ENCODE measurements at regions not wholly inside any gene's neighbourhood (a gene's known extent, or its start where the extent isn't known, plus 50 kb on each side); places are given as distances from the start of the nearest gene placed in this dataset.

DNA sequence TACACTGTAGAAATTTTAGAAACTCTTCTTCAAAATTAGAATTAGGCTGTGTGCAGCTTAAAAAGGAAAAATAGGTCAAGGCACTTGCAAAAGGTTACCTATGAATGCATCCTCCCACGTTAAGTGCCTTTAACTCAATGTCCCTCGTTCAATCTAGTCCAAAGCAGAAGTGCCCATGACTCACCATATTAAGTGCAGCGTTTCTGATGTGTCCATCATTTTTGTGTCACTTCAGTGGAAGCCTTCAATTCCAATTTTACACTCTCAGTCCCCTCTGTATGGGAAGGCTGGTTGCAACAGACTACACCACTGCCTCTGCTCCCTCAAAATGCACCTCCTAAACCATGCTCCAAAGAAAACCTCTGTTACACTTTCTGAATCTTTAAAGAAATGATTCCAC lies 53.4 kb downstream of the FOXB1 start:
- TF ChIP-seq, protein P1, sequence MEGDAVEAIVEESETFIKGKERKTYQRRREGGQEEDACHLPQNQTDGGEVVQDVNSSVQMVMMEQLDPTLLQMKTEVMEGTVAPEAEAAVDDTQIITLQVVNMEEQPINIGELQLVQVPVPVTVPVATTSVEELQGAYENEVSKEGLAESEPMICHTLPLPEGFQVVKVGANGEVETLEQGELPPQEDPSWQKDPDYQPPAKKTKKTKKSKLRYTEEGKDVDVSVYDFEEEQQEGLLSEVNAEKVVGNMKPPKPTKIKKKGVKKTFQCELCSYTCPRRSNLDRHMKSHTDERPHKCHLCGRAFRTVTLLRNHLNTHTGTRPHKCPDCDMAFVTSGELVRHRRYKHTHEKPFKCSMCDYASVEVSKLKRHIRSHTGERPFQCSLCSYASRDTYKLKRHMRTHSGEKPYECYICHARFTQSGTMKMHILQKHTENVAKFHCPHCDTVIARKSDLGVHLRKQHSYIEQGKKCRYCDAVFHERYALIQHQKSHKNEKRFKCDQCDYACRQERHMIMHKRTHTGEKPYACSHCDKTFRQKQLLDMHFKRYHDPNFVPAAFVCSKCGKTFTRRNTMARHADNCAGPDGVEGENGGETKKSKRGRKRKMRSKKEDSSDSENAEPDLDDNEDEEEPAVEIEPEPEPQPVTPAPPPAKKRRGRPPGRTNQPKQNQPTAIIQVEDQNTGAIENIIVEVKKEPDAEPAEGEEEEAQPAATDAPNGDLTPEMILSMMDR (IDR thresholded peaks at IDR 0.05; ENCODE audit: extremely low read depth, missing control alignments), result no peak

GRCh38 chr15:60059186-60059585 lies 55.1 kb downstream of the FOXB1 start:
- no peak for DNase-seq (ENCODE audit: low spot score)
- TF ChIP-seq, protein P1 (IDR thresholded peaks at IDR 0.05; ENCODE audit: extremely low read depth, missing control alignments), result no peak

More for the DNA sequence above, 53.4 kb downstream of the FOXB1 start:
- DNase-seq (ENCODE audit: low spot score), result no peak

GRCh38 chr15:60061758-60062157 lies 57.6 kb downstream of the FOXB1 start:
- DNase-seq (ENCODE audit: low spot score), result no peak
- TF ChIP-seq, protein P1 (IDR thresholded peaks at IDR 0.05; ENCODE audit: extremely low read depth, missing control alignments), result no peak

GRCh38 chr15:60062826-60063225 lies 58.7 kb downstream of the FOXB1 start:
- TF ChIP-seq, protein P1 (IDR thresholded peaks at IDR 0.05; ENCODE audit: extremely low read depth, missing control alignments), result no peak
- DNase-seq (ENCODE audit: low spot score), result no peak

DNA sequence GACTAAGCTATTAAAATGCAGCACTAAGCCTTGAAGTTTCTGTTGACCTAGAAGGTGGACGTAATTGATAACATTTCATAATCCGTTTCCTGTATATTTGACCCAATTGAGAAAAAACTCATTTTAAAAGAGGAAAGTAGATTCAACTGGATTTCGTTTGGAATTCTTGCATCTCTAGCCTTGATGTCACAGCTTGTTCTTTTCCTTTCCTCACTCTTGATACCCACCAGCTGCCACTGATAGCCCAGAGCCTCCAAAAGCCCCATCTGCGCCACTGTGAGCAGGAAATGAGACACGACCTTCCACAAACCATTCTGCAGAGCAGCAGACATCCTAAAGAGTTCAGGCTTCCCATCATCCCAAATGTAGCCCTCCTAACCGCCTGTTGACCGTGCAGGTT lies 61.8 kb downstream of the FOXB1 start:
- TF ChIP-seq, protein P1 (IDR thresholded peaks at IDR 0.05; ENCODE audit: extremely low read depth, missing control alignments), result no peak
- no peak for DNase-seq (ENCODE audit: low spot score)

DNA sequence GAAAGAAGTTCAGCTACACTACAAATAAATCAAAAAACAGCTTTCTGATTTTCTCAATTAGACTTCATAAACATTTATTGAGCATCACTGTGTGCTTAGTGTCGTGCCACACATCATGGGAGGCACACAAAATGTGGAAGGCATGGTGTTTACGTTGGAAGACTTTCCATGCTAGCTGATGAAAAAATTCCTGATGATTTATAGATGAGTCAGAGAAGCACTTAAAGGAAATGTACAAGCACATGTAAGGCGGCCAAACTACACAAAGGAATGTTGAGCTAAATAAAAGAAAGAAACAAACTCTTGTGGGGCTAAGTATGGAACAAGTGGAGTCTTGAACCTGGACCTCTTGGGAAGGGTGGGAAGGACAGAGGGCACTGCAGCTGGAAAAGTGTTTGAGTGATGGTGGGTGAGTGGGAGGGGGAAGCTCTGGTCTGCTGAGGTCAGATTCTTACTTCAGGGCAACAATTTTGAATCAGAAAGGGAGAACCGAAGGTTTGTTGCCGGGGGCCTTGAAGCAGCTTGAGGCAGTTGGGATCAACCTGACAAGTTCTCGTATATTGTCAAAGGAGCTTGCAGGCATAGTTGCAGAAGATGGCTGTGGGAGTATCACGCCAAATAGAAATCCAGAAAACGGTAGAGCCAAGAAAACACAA lies 66.9 kb downstream of the FOXB1 start:
- TF ChIP-seq, protein P1 (IDR thresholded peaks at IDR 0.05; ENCODE audit: extremely low read depth, missing control alignments), result no peak
- no peak for DNase-seq (ENCODE audit: low spot score)

- TF ChIP-seq, protein P1 (IDR thresholded peaks at IDR 0.05; ENCODE audit: extremely low read depth, missing control alignments), result no peak
- DNase-seq (ENCODE audit: low spot score), result no peak
Observed at GRCh38 chr15:60072826-60073465, 68.8 kb downstream of the FOXB1 start.

All from GM20000 (cell line).